OCI-LY7 (cell line): ENCODE measurements at regions not wholly inside any gene's neighbourhood (a gene's known extent, or its start where the extent isn't known, plus 50 kb on each side); places are given as distances from the start of the nearest gene placed in this dataset.

ENCODE experiments used
- BruUV-seq: library from RNA; stranded (reverse); fragments of 400-500 nt; replicated peaks from 2 replicates; lab custom pipeline; 2021; lab: Mats Ljungman, UMichigan
- CTCF ChIA-PET: fragments of 300-600 bp; sonication (Branson Sonifier 250); formaldehyde crosslinking; loops from one replicate; lab custom pipeline; 2022; ENCODE audit warnings: antibody characterized with exemption; ENCODE audit not compliant: unreplicated experiment; lab: Charles Lee
- POLR2A ChIA-PET: fragments of 300-600 bp; sonication (Branson Sonifier 250); formaldehyde crosslinking; loops from one replicate; lab custom pipeline; 2022; ENCODE audit warnings: antibody characterized with exemption; lab: Charles Lee
- DNase-seq: peaks from one replicate; pipeline ENCODE4 v3.0.0-alpha.2; 2015; ENCODE audit warnings: low spot score
- H2AFZ ChIP-seq: fragments of 200-600 bp; sonication (generic), shearing (Covaris generic); 2 replicates; pipeline ENCODE4 v1.6.1; 2014; ENCODE audit warnings: mild to moderate bottlenecking, antibody characterized with exemption, low read length, moderate library complexity
- H3K27ac ChIP-seq: fragments of 200-600 bp; sonication (generic); 2 replicates; pipeline ENCODE4 v1.5.1; 2014; ENCODE audit warnings: mixed run types, low read depth, mild to moderate bottlenecking, moderate library complexity, low read length, inconsistent platforms; ENCODE audit not compliant: poor library complexity, severe bottlenecking
- H3K36me3 ChIP-seq: fragments of 200-600 bp; sonication (generic); 2 replicates; pipeline ENCODE4 v1.6.1; 2014; ENCODE audit warnings: mild to moderate bottlenecking, antibody characterized with exemption, low read length, moderate library complexity, mixed read lengths; ENCODE audit not compliant: insufficient read depth
- H3K4me1 ChIP-seq: fragments of 200-600 bp; sonication (generic); 2 replicates; pipeline ENCODE4 v1.5.1; 2014; ENCODE audit warnings: mild to moderate bottlenecking, low read length; ENCODE audit not compliant: insufficient read depth, poor library complexity, severe bottlenecking
- H3K4me2 ChIP-seq: fragments of 200-600 bp; sonication (generic); 2 replicates; pipeline ENCODE4 v1.6.1; 2014; ENCODE audit warnings: mild to moderate bottlenecking, low read length
- H3K4me3 ChIP-seq: fragments of 200-600 bp; sonication (generic); 2 replicates; pipeline ENCODE4 v1.5.1; 2014; ENCODE audit warnings: mild to moderate bottlenecking, low read depth, low read length; ENCODE audit not compliant: poor library complexity, severe bottlenecking
- H3K79me2 ChIP-seq: fragments of 200-600 bp; sonication (generic); 2 replicates; pipeline ENCODE4 v1.6.1; 2016; ENCODE audit warnings: low read depth, mild to moderate bottlenecking, low read length, moderate library complexity, mixed read lengths; ENCODE audit not compliant: insufficient read depth
- H3K9me2 ChIP-seq: fragments of 200-600 bp; sonication (generic); 2 replicates; pipeline ENCODE4 v1.6.1; 2016; ENCODE audit warnings: mild to moderate bottlenecking, low read length, mixed read lengths; ENCODE audit not compliant: insufficient read depth
- H3K9me3 ChIP-seq: fragments of 200-600 bp; sonication (generic); 2 replicates; pipeline ENCODE4 v1.6.1; 2014; ENCODE audit warnings: mild to moderate bottlenecking, mixed run types, low read length, mixed read lengths
- H4K20me1 ChIP-seq: fragments of 200-600 bp; sonication (generic); 2 replicates; pipeline ENCODE4 v1.6.1; 2014; ENCODE audit warnings: mild to moderate bottlenecking, antibody characterized with exemption, low read length, moderate library complexity, mixed read lengths; ENCODE audit not compliant: insufficient read depth
- EZH2phosphoT487 ChIP-seq: fragments of 200-600 bp; sonication (generic); IDR thresholded peaks from 2 replicates; pipeline ENCODE4 v1.6.1; 2018; ENCODE audit warnings: low read depth, borderline replicate concordance, mild to moderate bottlenecking, mixed run types, antibody characterized with exemption, low read length, moderate library complexity, mixed read lengths
- intact Hi-C: fragments of 100-400 bp; cut with micrococcal nuclease; formaldehyde crosslinking; loops from one replicate; pipeline ENCODE4 v1.10.0; 2022; ENCODE audit not compliant: unreplicated experiment
- TF ChIP-seq, protein P1 (sequence below): fragments of 200-600 bp; sonication (generic); conservative IDR thresholded peaks from 2 replicates; pipeline ENCODE4 v1.5.1; 2014; ENCODE audit warnings: mild to moderate bottlenecking, antibody characterized with exemption, low read length, moderate library complexity, mixed read lengths

DNA sequence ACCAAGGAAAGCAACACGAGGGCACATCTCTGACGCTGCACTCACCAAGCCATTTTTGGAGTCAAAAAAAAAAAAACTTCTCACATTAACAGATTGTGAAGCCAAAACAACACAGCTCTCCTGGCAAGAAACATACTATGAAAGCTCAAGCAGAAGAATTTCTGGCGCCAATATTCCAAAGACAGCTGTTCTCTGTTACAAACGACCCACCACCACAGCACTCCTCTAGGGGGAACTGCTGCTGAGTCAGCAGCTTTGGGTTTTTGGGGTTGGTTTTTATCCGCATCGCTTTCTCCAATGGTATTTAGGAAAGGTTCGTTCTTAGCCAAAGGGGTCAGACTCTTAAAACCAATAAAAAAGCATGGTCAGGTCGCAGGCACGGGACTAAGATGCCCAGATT is 379.4 kb downstream of the RPS29 start:
- ChIA-PET POLR2A (no interaction called here), CTCF (no interaction called here)
- no peaks in the 10 kb centered on the region for H3K79me2 ChIP-seq
- H3K4me2 ChIP-seq: no peak overlapping the region
- no peak overlapping the region for H3K4me3 ChIP-seq
- TF ChIP-seq EZH2phosphoT487: no peak
- TF ChIP-seq, protein P1, sequence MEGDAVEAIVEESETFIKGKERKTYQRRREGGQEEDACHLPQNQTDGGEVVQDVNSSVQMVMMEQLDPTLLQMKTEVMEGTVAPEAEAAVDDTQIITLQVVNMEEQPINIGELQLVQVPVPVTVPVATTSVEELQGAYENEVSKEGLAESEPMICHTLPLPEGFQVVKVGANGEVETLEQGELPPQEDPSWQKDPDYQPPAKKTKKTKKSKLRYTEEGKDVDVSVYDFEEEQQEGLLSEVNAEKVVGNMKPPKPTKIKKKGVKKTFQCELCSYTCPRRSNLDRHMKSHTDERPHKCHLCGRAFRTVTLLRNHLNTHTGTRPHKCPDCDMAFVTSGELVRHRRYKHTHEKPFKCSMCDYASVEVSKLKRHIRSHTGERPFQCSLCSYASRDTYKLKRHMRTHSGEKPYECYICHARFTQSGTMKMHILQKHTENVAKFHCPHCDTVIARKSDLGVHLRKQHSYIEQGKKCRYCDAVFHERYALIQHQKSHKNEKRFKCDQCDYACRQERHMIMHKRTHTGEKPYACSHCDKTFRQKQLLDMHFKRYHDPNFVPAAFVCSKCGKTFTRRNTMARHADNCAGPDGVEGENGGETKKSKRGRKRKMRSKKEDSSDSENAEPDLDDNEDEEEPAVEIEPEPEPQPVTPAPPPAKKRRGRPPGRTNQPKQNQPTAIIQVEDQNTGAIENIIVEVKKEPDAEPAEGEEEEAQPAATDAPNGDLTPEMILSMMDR: no peak
- intact Hi-C loops: no loop called here
- H4K20me1 ChIP-seq: no peaks in the 10 kb centered on the region
- BruUV-seq: no TSS peak
- H3K4me1 ChIP-seq: no peaks in the 10 kb centered on the region
- no peak for DNase-seq
- H3K9me2 ChIP-seq: no peaks in the 10 kb centered on the region
- H3K27ac ChIP-seq: no peak overlapping the region
- H2AFZ ChIP-seq: no peak overlapping the region
- no peaks in the 10 kb centered on the region for H3K9me3 ChIP-seq
- H3K36me3 ChIP-seq: no peaks in the 10 kb centered on the region

DNA sequence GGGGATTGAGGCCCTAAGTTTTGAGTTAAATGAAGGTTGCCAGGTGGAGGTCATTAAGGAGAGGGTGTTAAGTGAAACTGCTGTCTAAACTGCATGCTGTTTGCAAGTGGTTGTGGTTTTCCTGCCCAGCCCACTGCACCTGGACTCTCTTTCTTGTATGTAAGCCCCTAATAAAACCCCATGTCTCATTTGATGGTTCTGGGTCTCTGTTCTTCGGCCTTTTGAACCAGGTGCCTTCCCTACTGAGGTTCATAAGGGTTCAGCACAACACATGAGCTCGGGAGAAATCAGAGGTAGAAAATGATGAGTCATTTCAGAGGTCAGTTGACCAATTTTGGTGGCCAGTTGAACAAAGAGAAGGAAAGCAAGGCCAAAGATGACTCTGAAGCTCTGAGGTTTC is 382.5 kb downstream of the RPS29 start:
- Histone ChIP-seq H3K4me3 (no peak overlapping the region), H3K79me2 (no peaks in the 10 kb centered on the region), H3K4me2 (no peak overlapping the region), H3K9me3 (no peaks in the 10 kb centered on the region), H3K4me1 (no peaks in the 10 kb centered on the region), H3K36me3 (no peaks in the 10 kb centered on the region), H4K20me1 (no peaks in the 10 kb centered on the region), H2AFZ (no peak overlapping the region), H3K9me2 (no peaks in the 10 kb centered on the region), H3K27ac (no peak overlapping the region)
- TF ChIP-seq, protein P1: no peak
- no peak for TF ChIP-seq EZH2phosphoT487
- intact Hi-C loops: no loop called here
- POLR2A ChIA-PET: no interaction called here
- no peak for DNase-seq
- no TSS peak for BruUV-seq
- CTCF ChIA-PET: no interaction called here

DNA sequence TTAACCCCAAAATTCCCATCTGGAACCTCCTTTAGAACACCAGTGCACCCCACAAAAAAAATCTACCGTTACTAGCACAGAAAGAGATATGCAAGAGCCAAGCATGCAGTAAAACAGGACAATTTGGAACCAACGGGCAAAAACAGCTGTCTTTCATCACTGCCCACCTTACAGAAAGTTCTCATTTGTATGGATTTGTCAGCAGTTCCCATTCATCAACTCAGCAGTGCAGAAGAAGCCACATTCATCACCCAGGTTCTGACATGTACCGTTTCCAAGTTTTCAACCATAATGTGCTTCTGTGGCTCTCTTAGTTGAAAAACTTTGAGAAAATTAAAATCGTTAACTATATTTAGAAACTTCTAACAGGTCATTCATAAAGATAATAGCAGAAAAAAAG is 387.0 kb downstream of the RPS29 start:
- intact Hi-C loops: no loop called here
- H3K27ac ChIP-seq: no peak overlapping the region
- TF ChIP-seq, protein P1: no peak
- TF ChIP-seq EZH2phosphoT487: no peak
- H3K4me2 ChIP-seq: no peak overlapping the region
- H2AFZ ChIP-seq: no peak overlapping the region
- no peaks in the 10 kb centered on the region for H3K36me3 ChIP-seq
- no peaks in the 10 kb centered on the region for H3K79me2 ChIP-seq
- H3K4me3 ChIP-seq: no peak overlapping the region
- no peaks in the 10 kb centered on the region for H3K9me2 ChIP-seq
- H3K9me3 ChIP-seq: no peaks in the 10 kb centered on the region
- DNase-seq: no peak
- ChIA-PET CTCF (no interaction called here), POLR2A (no interaction called here)
- H4K20me1 ChIP-seq: no peaks in the 10 kb centered on the region
- no peaks in the 10 kb centered on the region for H3K4me1 ChIP-seq
- no TSS peak for BruUV-seq
